Retinal pigment epithelial cell (primary cell): ENCODE measurements at regions not wholly inside any gene's neighbourhood (a gene's known extent, or its start where the extent isn't known, plus 50 kb on each side); places are given as distances from the start of the nearest gene placed in this dataset.

Source experiments
- DNase-seq: peaks from one replicate; pipeline ENCODE4 v3.0.0-alpha.2; 2010; ENCODE audit warnings: low read depth
- H3K4me3 ChIP-seq: 2 replicates; pipeline ENCODE4 v1.5.1; 2011; ENCODE audit warnings: mild to moderate bottlenecking, low read length, control low read depth, moderate library complexity
- CTCF ChIP-seq: conservative IDR thresholded peaks from 2 replicates; pipeline ENCODE4 v1.5.1; 2011; ENCODE audit warnings: low read depth, low read length, control low read depth, inconsistent platforms

- DNase-seq = no peak
- TF ChIP-seq CTCF = no peak
- H3K4me3 ChIP-seq = no peak overlapping the region
Observed at GRCh38 chr12:65517656-65518210, 239.2 kb downstream of the MSRB3 start.

- no peak overlapping the region for H3K4me3 ChIP-seq
- no peak for DNase-seq
- TF ChIP-seq CTCF = no peak
Observed at GRCh38 chr12:65518771-65519170, 240.3 kb downstream of the MSRB3 start.

- no peak for TF ChIP-seq CTCF
Observed at GRCh38 chr12:65520658-65521057, 242.2 kb downstream of the MSRB3 start.

GRCh38 chr12:65522956-65523860, 244.7 kb downstream of the MSRB3 start:
- no peak for DNase-seq
- no peak for TF ChIP-seq CTCF
- no peak overlapping the region for H3K4me3 ChIP-seq

More at GRCh38 chr12:65520658-65521057, 242.2 kb downstream of the MSRB3 start:
- DNase-seq = no peak
- no peak overlapping the region for H3K4me3 ChIP-seq

- no peak for DNase-seq
- no peak for TF ChIP-seq CTCF
- no peak overlapping the region for H3K4me3 ChIP-seq
Observed at GRCh38 chr12:65524666-65525065, 246.2 kb downstream of the MSRB3 start.

GRCh38 chr12:65525491-65526141, 247.1 kb downstream of the MSRB3 start:
- no peak for TF ChIP-seq CTCF
- H3K4me3 ChIP-seq = no peak overlapping the region
- DNase-seq = no peak
